Renal pelvis (tissue), 1 donor: ENCODE measurements at regions not wholly inside any gene's neighbourhood (a gene's known extent, or its start where the extent isn't known, plus 50 kb on each side); places are given as distances from the start of the nearest gene placed in this dataset.
A peak's percentile ranks its signal among the peaks of the same experiment; 100 is the strongest.
"Not testable (repeated sequence)": the region's sequence is repeated elsewhere in the genome, so short reads cannot be mapped to it uniquely, and the experiment has no call there.

Experiments used
- DNase-seq: peaks from one replicate; pipeline ENCODE4 v3.0.0-alpha.2; 2013

GRCh38 chr9:102362470-102363132 is 624.2 kb upstream of the GRIN3A start:
- no peak for DNase-seq

DNA sequence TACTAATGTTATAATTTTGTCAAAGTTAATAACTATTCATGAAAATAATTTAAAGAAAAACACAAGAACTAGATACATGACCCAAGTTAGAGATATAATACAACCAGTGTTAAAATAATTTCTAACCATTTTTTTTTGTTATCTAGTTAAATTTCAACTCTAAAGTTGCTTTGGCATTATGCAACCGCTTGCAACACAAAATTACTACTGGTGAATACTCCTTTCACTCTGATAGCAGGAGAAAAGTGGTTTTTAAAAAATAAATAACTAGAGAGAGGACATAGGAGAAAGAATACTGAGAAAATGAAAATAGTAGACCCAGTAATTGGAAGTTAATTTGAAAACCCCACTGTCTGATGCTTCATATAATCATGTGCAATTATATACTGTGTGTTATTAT is 622.4 kb upstream of the GRIN3A start:
- no peak for DNase-seq

- no peak for DNase-seq
Observed at GRCh38 chr9:102355982-102356381, 617.5 kb upstream of the GRIN3A start.

GRCh38 chr9:102354041-102354440 is 615.6 kb upstream of the GRIN3A start:
- no peak for DNase-seq

GRCh38 chr9:102337471-102337870 is 599.0 kb upstream of the GRIN3A start:
- DNase-seq = not testable (repeated sequence)

DNA sequence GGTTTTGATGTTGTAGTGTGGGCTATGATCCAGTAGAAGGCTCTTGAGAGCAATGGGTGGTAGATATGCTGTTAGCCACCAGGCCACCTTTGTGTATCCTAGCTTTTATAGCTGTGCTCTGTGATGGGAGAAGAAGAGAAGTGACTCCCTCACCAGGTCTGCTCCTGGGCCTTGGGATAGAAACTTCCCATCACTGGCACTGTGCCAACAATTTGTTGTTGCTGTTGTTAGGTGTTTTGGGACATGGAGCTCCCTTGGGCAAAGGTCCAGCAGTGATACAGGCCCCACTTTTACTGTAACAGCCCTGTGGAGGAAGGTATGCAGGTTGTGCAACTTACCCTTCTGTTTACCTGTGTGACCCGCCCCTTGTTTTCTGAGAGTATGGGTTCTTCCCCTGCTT is 570.9 kb upstream of the GRIN3A start:
- no peak for DNase-seq

DNA sequence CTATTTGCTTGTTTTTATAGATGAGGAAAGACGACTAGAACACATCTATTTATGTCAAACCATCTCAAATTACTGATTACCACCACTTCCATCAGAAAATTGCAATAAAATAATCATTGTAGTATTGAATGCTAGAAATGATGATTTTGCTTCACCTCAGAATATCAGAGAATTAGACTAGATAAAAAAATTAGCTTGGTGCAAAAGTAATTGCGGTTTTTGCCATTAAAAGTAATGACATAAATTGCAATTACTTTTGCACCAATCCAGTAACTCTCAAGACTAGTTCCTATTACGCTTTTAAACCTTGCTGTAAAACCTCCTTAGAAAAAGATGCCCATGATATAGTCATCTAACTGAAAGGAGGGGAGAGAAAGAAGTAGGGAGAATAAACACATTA is 556.7 kb upstream of the GRIN3A start:
- DNase-seq = no peak

DNA sequence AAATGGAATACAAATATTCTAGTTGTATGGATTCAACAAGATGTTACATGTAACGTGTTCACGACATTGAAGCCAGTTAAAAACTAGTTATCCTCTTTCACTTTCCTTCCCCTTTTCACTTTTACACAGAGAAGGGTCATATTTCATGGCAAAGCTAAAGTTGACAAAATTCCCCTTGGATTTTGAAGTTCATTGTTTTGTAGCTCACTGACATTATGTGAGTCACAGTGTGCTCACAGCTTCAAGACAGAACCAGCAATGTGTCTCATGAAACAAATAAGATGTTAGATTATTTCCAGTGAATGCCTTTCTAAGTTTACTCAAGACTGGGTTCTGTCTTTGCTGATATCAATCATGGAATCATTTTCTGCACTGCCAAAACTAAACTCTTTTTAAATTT is 535.5 kb upstream of the GRIN3A start:
- no peak for DNase-seq

GRCh38 chr9:102253099-102253498 is 514.7 kb upstream of the GRIN3A start:
- no peak for DNase-seq

DNA sequence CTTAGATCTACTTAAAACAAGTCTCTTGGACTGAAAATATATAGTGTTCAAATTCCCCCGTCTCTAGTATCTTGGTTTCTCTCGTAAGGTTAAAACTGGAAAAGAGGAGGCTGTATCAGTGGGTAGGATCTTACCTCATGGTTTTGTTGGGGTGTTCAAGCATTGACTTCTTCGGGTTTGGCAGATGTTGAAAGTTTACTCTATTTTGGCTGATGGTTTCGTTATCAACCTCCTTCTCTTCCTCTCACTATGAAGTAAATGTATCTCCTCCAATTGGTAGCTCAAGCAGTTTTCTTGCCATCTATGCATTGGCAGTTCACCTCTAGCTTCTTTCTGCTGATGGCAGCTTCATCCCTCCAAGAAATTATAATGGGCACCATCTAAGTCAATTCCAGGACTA is 506.5 kb upstream of the GRIN3A start:
- DNase-seq = no peak

- peak; percentile 71 for DNase-seq
Observed at GRCh38 chr9:102237520-102237919, 499.1 kb upstream of the GRIN3A start.

GRCh38 chr9:102237094-102237493 is 498.6 kb upstream of the GRIN3A start:
- DNase-seq = no peak

- not testable (repeated sequence) for DNase-seq
Observed at GRCh38 chr9:102227416-102227815, 489.0 kb upstream of the GRIN3A start.

GRCh38 chr9:102225841-102226441 is 487.5 kb upstream of the GRIN3A start:
- no peak for DNase-seq

GRCh38 chr9:102223320-102224136 is 485.1 kb upstream of the GRIN3A start:
- DNase-seq = not testable (repeated sequence)

- no peak for DNase-seq
Observed at GRCh38 chr9:102209176-102209575, 470.7 kb upstream of the GRIN3A start.

GRCh38 chr9:102206432-102206831 is 468.0 kb upstream of the GRIN3A start:
- no peak for DNase-seq

DNA sequence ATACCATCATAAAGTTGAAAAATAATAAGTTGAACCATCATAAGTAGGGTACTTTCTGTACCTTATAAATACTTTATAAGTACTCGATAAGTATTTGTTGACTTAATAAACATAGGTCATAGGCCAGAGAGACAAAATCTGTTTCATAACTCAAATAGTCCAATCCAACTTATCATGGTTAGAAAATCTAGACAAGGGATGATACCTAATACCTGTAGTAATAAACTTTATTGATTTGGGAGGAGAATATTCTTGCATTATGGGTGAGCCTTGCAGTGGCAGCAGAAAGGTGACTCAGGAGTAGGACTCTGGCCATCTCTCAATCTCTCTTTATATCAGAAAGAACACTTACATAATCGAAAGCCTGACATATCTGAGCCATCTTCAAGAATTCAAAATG is 466.8 kb upstream of the GRIN3A start:
- no peak for DNase-seq

GRCh38 chr9:102202126-102202525 is 463.7 kb upstream of the GRIN3A start:
- no peak for DNase-seq

- DNase-seq = peak; percentile 19
Observed at GRCh38 chr9:102185962-102186361, 447.5 kb upstream of the GRIN3A start.

GRCh38 chr9:102185371-102185770 is 446.9 kb upstream of the GRIN3A start:
- no peak for DNase-seq

- no peak for DNase-seq
Observed at GRCh38 chr9:102178811-102179210, 440.4 kb upstream of the GRIN3A start.

DNA sequence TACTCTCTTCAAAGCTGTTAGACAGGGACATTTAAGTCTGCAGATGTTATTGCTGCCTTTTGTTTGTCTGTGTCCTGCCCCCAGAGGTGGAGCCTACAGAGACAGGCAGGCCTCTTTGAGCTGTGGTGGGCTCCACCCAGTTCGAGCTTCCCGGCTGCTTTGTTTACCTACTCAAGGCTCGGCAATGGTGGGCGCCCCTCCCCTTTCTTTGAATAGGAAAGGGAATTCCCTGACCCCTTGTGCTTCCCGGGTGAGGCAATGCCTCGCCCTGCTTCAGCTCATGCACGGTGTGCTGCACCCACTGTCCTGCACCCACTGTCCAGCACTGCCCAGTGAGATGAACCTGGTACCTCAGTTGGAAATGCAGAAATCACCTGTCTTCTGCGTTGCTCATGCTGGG is 435.8 kb upstream of the GRIN3A start:
- not testable (repeated sequence) for DNase-seq
